HepG2 (cell line): ENCODE measurements at regions not wholly inside any gene's neighbourhood (a gene's known extent, or its start where the extent isn't known, plus 50 kb on each side); places are given as distances from the start of the nearest gene placed in this dataset.

ENCODE experiments used
- ATAC-seq: fragments of 200-7000 bp; cut with Tn5 transposase; 3 replicates; pipeline ENCODE4 v1.9.1; 2020; ENCODE audit warnings: mild to moderate bottlenecking, moderate library complexity
- BruUV-seq: library from RNA; stranded (reverse); fragments of 400-500 nt; replicated peaks from 2 replicates; lab custom pipeline; 2021; lab: Mats Ljungman, UMichigan
- CTCF ChIA-PET: fragments of 300-600 bp; formaldehyde crosslinking; extraction: SDS; loops from one replicate; lab custom pipeline; 2021; ENCODE audit warnings: low total read pairs, inconsistent platforms, low intra/inter-chr PET ratio; lab: Yijun Ruan, JAX
- POLR2A ChIA-PET: fragments of 350-600 bp; sonication (Branson Sonifier 250); formaldehyde crosslinking; loops from one replicate; lab custom pipeline; 2020; ENCODE audit warnings: antibody characterized with exemption, inconsistent platforms; lab: Yijun Ruan, JAX
- DNase-seq: peaks from one replicate; pipeline ENCODE4 v3.0.0-alpha.2; 2015; ENCODE audit warnings: low spot score
- FAIRE-seq: peaks from 3 replicates; lab custom pipeline; 2011; peaks lifted over from hg19 to GRCh38; lab: Jason Lieb, UNC
- H2AFZ ChIP-seq: one replicate; pipeline ENCODE4 v1.6.1; 2011; ENCODE audit warnings: low read length, inconsistent platforms
- H3K27ac ChIP-seq: fragments of 300-600 bp; 3 replicates; pipeline ENCODE4 v1.8.0; 2011; ENCODE audit warnings: mixed run types, mild to moderate bottlenecking, mixed read lengths, low read length, inconsistent platforms; ENCODE audit not compliant: insufficient read depth; ENCODE audit errors: extremely low read length
- H3K27me3 ChIP-seq, 2 experiments: fragments of 200-600 bp in 1 of 2; 2 replicates in 1 of 2; 3 replicates in 1 of 2; pipeline versions ENCODE4 v1.6.0 to v1.8.0; 2011; ENCODE audit warnings: low read length in 2 of 2, mild to moderate bottlenecking in 2 of 2, moderate library complexity in 2 of 2, inconsistent platforms in 1 of 2; ENCODE audit not compliant: insufficient read depth in 2 of 2, control insufficient read depth in 1 of 2
- H3K36me3 ChIP-seq, 2 experiments: fragments of 200-600 bp in 1 of 2; replicated peaks in 1 of 2; 2 replicates in 1 of 2; 3 replicates in 1 of 2; pipeline versions ENCODE4 v1.5.1 to v1.8.0; 2011; ENCODE audit warnings: low read length in 2 of 2, inconsistent platforms in 1 of 2; ENCODE audit not compliant: insufficient read depth in 2 of 2, control insufficient read depth in 1 of 2
- H3K4me1 ChIP-seq: 2 replicates; pipeline ENCODE4 v1.5.1; 2012; ENCODE audit warnings: low read length, inconsistent platforms; ENCODE audit not compliant: insufficient read depth
- H3K4me2 ChIP-seq: 2 replicates; pipeline ENCODE4 v1.6.0; 2011; ENCODE audit warnings: low read depth, low read length, inconsistent platforms
- H3K4me3 ChIP-seq, 3 experiments: fragments of 200-600 bp in 1 of 3; sonication (generic), shearing (Covaris generic) in 1 of 3; replicated peaks in 1 of 3; 2 replicates each; pipeline ENCODE4 v1.5.1; 2011 to 2016; ENCODE audit warnings: low read length in 3 of 3, inconsistent platforms in 2 of 3, low read depth in 2 of 3, mild to moderate bottlenecking in 2 of 3, control low read depth in 1 of 3, mixed read lengths in 1 of 3; ENCODE audit not compliant: insufficient read depth in 1 of 3
- H3K79me2 ChIP-seq: one replicate; pipeline ENCODE4 v1.6.1; 2011; ENCODE audit warnings: low read length, inconsistent platforms; ENCODE audit not compliant: insufficient read depth
- H3K9ac ChIP-seq: 2 replicates; pipeline ENCODE4 v1.6.0; 2011; ENCODE audit warnings: mild to moderate bottlenecking, low read depth, low read length, inconsistent platforms; ENCODE audit not compliant: insufficient read depth
- H3K9me3 ChIP-seq: 2 replicates; pipeline ENCODE4 v1.5.1; 2012; ENCODE audit warnings: mild to moderate bottlenecking, low read length
- H4K20me1 ChIP-seq: 2 replicates; pipeline ENCODE4 v1.6.0; 2011; ENCODE audit warnings: inconsistent platforms, mild to moderate bottlenecking, low read length, moderate library complexity; ENCODE audit not compliant: insufficient read depth
- HHEX ChIP-seq: IDR thresholded peaks from 2 replicates; pipeline ENCODE4 v1.6.1; 2016; ENCODE audit warnings: control low read depth
- MEIS2 ChIP-seq: sonication (generic); formaldehyde crosslinking; IDR thresholded peaks from 2 replicates; pipeline ENCODE4 v1.9.0; 2021; ENCODE audit warnings: mild to moderate bottlenecking, missing genetic modification reagents
- NBN ChIP-seq: fragments of 450-650 bp; conservative IDR thresholded peaks from 2 replicates; pipeline ENCODE4 v1.6.1; 2017
- RBM22 ChIP-seq: fragments of 200-400 bp; formaldehyde crosslinking; optimal IDR thresholded peaks from 2 replicates; pipeline ENCODE3; 2017; ENCODE audit warnings: mild to moderate bottlenecking, low read length, moderate library complexity
- TEAD2 ChIP-seq: sonication (generic); formaldehyde crosslinking; IDR thresholded peaks from 2 replicates; pipeline ENCODE4 v1.9.0; 2021; ENCODE audit warnings: missing genetic modification reagents
- ZNF709 ChIP-seq: sonication (generic); formaldehyde crosslinking; IDR thresholded peaks from 2 replicates; pipeline ENCODE4 v1.5.0; 2020; ENCODE audit warnings: mild to moderate bottlenecking, missing genetic modification reagents
- WGBS: methylation state at CpG from one replicate; pipeline ENCODE4 v1.1.6; 2017; ENCODE audit warnings: low lambda C conversion rate; 5-methylcytosine and 5-hydroxymethylcytosine counted together
- in situ Hi-C: cut with HindIII; loops from 2 replicates; pipeline ENCODE4 v1.10.0; 2017; ENCODE audit warnings: low pct_unique_long_range_greater_than_20kb; ENCODE audit not compliant: extremely low pct_ligation_motif_present
- intact Hi-C: fragments of 100-400 bp; cut with micrococcal nuclease; formaldehyde crosslinking; loops from one replicate; pipeline ENCODE4 v1.10.0; 2022; ENCODE audit not compliant: unreplicated experiment
- TF ChIP-seq, protein P1 (sequence below): sonication (generic); formaldehyde crosslinking; conservative IDR thresholded peaks from 2 replicates; pipeline ENCODE4 v1.4.0; 2020; ENCODE audit warnings: missing genetic modification reagents
- TF ChIP-seq, protein P2 (sequence below): sonication (generic); formaldehyde crosslinking; IDR thresholded peaks from 2 replicates; pipeline ENCODE4 v1.5.1; 2020; ENCODE audit warnings: mild to moderate bottlenecking, moderate library complexity, missing genetic modification reagents

DNA sequence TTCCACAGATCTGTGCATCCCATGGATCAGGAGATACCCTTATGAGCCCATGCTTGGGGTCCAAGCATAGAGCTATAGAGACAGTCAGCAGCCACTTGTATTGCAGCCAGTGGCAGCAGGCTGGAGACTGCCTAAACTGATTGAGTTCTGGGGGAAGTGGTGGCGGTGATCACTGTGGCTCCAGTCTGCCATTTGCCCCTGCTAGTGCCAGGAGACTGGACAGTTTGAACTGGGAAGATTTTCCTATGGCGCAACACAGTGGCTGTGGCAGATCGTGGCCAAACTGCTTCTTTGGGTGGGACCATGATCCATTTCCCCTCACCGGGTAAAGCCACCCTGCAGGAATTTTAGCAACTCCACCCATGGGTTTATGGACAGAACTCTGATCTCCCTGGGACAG is 679.7 kb upstream of the SEMA3D start:
- Histone ChIP-seq H3K27ac (no peak overlapping the region), H3K9me3 (no peaks in the 10 kb centered on the region), H3K4me2 (no peak overlapping the region), H3K9ac (no peak overlapping the region), H4K20me1 (no peaks in the 10 kb centered on the region), H3K27me3 (no peaks in the 10 kb centered on the region), H3K4me1 (no peaks in the 10 kb centered on the region), H2AFZ (no peak overlapping the region), H3K79me2 (no peaks in the 10 kb centered on the region), H3K36me3 (no peaks in the 10 kb centered on the region), H3K4me3 (no peak overlapping the region)
- intact Hi-C loops (no loop called here), in situ Hi-C loops (no loop called here)
- ChIA-PET CTCF (no interaction called here), POLR2A (no interaction called here)
- ATAC-seq (no peak), DNase-seq (no peak), FAIRE-seq (no peak)
- no peak for TF ChIP-seq NBN
- no peak for TF ChIP-seq TEAD2 (CRISPR knock-in tag)
- TF ChIP-seq MEIS2 (CRISPR knock-in tag): no peak
- no peak for TF ChIP-seq HHEX (CRISPR knock-in tag)
- TF ChIP-seq, protein P1, sequence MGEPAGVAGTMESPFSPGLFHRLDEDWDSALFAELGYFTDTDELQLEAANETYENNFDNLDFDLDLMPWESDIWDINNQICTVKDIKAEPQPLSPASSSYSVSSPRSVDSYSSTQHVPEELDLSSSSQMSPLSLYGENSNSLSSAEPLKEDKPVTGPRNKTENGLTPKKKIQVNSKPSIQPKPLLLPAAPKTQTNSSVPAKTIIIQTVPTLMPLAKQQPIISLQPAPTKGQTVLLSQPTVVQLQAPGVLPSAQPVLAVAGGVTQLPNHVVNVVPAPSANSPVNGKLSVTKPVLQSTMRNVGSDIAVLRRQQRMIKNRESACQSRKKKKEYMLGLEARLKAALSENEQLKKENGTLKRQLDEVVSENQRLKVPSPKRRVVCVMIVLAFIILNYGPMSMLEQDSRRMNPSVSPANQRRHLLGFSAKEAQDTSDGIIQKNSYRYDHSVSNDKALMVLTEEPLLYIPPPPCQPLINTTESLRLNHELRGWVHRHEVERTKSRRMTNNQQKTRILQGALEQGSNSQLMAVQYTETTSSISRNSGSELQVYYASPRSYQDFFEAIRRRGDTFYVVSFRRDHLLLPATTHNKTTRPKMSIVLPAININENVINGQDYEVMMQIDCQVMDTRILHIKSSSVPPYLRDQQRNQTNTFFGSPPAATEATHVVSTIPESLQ (CRISPR knock-in tag): no peak
- TF ChIP-seq, protein P2, sequence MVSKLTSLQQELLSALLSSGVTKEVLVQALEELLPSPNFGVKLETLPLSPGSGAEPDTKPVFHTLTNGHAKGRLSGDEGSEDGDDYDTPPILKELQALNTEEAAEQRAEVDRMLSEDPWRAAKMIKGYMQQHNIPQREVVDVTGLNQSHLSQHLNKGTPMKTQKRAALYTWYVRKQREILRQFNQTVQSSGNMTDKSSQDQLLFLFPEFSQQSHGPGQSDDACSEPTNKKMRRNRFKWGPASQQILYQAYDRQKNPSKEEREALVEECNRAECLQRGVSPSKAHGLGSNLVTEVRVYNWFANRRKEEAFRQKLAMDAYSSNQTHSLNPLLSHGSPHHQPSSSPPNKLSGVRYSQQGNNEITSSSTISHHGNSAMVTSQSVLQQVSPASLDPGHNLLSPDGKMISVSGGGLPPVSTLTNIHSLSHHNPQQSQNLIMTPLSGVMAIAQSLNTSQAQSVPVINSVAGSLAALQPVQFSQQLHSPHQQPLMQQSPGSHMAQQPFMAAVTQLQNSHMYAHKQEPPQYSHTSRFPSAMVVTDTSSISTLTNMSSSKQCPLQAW (CRISPR knock-in tag): no peak
- no peak for TF ChIP-seq ZNF709 (CRISPR knock-in tag)
- TF ChIP-seq RBM22: no peak
- BruUV-seq: no TSS peak
- WGBS: no CpG with 5 or more reads among the region's 4 CpGs
